CD4-positive, alpha-beta T cell (primary cell): ENCODE measurements at regions not wholly inside any gene's neighbourhood (a gene's known extent, or its start where the extent isn't known, plus 50 kb on each side); places are given as distances from the start of the nearest gene placed in this dataset.

Source experiments
- ATAC-seq: fragments of 200-7000 bp; cut with Tn5 transposase; one replicate; pipeline ENCODE4 v1.10.0; 2022; ENCODE audit warnings: mild to moderate bottlenecking; ENCODE audit not compliant: poor library complexity
- CTCF ChIA-PET: fragments of 350-600 bp; sonication (Branson Sonifier 250); formaldehyde crosslinking; loops from one replicate; lab custom pipeline; 2021; ENCODE audit warnings: antibody characterized with exemption, inconsistent platforms; lab: Charles Lee
- POLR2A ChIA-PET: fragments of 350-600 bp; sonication (Branson Sonifier 250); formaldehyde crosslinking; loops from one replicate; lab custom pipeline; 2021; ENCODE audit warnings: antibody characterized with exemption, inconsistent platforms; lab: Charles Lee
- DNase-seq, 14 experiments: peaks; one replicate each; pipeline ENCODE4 v3.0.0-alpha.2; 2013 to 2020; ENCODE audit warnings: mixed read lengths in 2 of 14
- H3K27ac ChIP-seq, 2 donors: one replicate each; pipeline versions ENCODE4 v1.5.1 to v1.7.0; 2013; ENCODE audit warnings: low read length in 2 of 2, low read depth in 1 of 2, mild to moderate bottlenecking in 1 of 2
- H3K27me3 ChIP-seq, 2 experiments: 1 replicate in 1 of 2; 2 replicates in 1 of 2; pipeline versions ENCODE4 v1.6.1 to v1.7.0; 2013; ENCODE audit warnings: low read length in 2 of 2, control low read depth in 1 of 2, mild to moderate bottlenecking in 1 of 2, moderate library complexity in 1 of 2; ENCODE audit not compliant: insufficient read depth in 2 of 2, control insufficient read depth in 1 of 2
- H3K36me3 ChIP-seq: one replicate; pipeline ENCODE4 v1.6.1; 2013; ENCODE audit warnings: low read length, control low read depth; ENCODE audit not compliant: insufficient read depth
- H3K4me1 ChIP-seq: one replicate; pipeline ENCODE4 v1.6.1; 2013; ENCODE audit warnings: low read length, control low read depth; ENCODE audit not compliant: insufficient read depth
- H3K4me3 ChIP-seq: one replicate; pipeline ENCODE4 v1.5.1; 2013; ENCODE audit warnings: mild to moderate bottlenecking, low read length, moderate library complexity
- H3K9me3 ChIP-seq, 2 experiments: 1 replicate in 1 of 2; 2 replicates in 1 of 2; pipeline versions ENCODE4 v1.6.1 to v1.7.0; 2013; ENCODE audit warnings: low read length in 2 of 2, mild to moderate bottlenecking in 2 of 2, control low read depth in 1 of 2, moderate library complexity in 1 of 2; ENCODE audit not compliant: control insufficient read depth in 1 of 2, insufficient read depth in 1 of 2
- H3K27ac Mint-ChIP-seq: one replicate; pipeline ENCODE4 v1.8.0; 2020; ENCODE audit warnings: mixed read lengths
- H3K27me3 Mint-ChIP-seq: one replicate; pipeline ENCODE4 v1.8.0; 2021; ENCODE audit warnings: mixed read lengths
- H3K36me3 Mint-ChIP-seq: one replicate; pipeline ENCODE4 v1.8.0; 2021; ENCODE audit warnings: low read depth, mixed read lengths
- H3K4me1 Mint-ChIP-seq: one replicate; pipeline ENCODE4 v1.8.0; 2021; ENCODE audit warnings: low read depth, mixed read lengths
- H3K4me3 Mint-ChIP-seq: one replicate; pipeline ENCODE4 v1.8.0; 2020; ENCODE audit warnings: mild to moderate bottlenecking, mixed read lengths
- H3K9me3 Mint-ChIP-seq: one replicate; pipeline ENCODE4 v1.8.0; 2020; ENCODE audit warnings: mixed read lengths
- CTCF ChIP-seq: fragments of 200-600 bp; IDR thresholded peaks from one replicate; pipeline ENCODE4 v1.8.0; 2022; ENCODE audit warnings: antibody characterized with exemption, mild to moderate bottlenecking
- intact Hi-C, 2 experiments: fragments of 100-400 bp; cut with DNase I in 1 of 2; cut with micrococcal nuclease in 1 of 2; formaldehyde crosslinking; loops; one replicate each; pipeline versions ENCODE4 v1.15.1 to v1.9.0; 2023 to 2025; cut with DNase I, micrococcal nuclease

- H3K4me3 Mint-ChIP-seq, result no peak overlapping the region
- Histone ChIP-seq H3K36me3 (no peaks in the 10 kb centered on the region), H3K4me3 (no peak overlapping the region), H3K27ac (no peak overlapping the region), H3K9me3 (no peaks in the 10 kb centered on the region), H3K4me1 (no peaks in the 10 kb centered on the region), H3K27me3 (no peaks in the 10 kb centered on the region)
- TF ChIP-seq CTCF, result no peak
- intact Hi-C loops, result no loop called here
- no peak for ATAC-seq
- H3K9me3 Mint-ChIP-seq, result no peaks in the 10 kb centered on the region
- CTCF ChIA-PET, result no interaction called here
- no peak for DNase-seq
- POLR2A ChIA-PET, result no interaction called here
- H3K36me3 Mint-ChIP-seq, result no peaks in the 10 kb centered on the region
- no peak overlapping the region for H3K27ac Mint-ChIP-seq
- peaks cover 23% of the 10 kb centered on the region for H3K27me3 Mint-ChIP-seq
- H3K4me1 Mint-ChIP-seq, result no peaks in the 10 kb centered on the region
These were observed 74.7 kb downstream of the TTLL2 start for GRCh38 chr6:167399599-167399998.

- intact Hi-C loops, result no loop called here
- H3K27me3 ChIP-seq, result no peaks in the 10 kb centered on the region
- H3K4me3 Mint-ChIP-seq, result no peak overlapping the region
- no peak overlapping the region for H3K27ac Mint-ChIP-seq
- peaks cover 31% of the 10 kb centered on the region for H3K27me3 Mint-ChIP-seq
- ChIA-PET POLR2A (no interaction called here), CTCF (no interaction called here)
- H3K4me3 ChIP-seq, result no peak overlapping the region
- no peaks in the 10 kb centered on the region for H3K4me1 ChIP-seq
- TF ChIP-seq CTCF, result no peak
- no peaks in the 10 kb centered on the region for H3K9me3 ChIP-seq
- no peaks in the 10 kb centered on the region for H3K4me1 Mint-ChIP-seq
- no peaks in the 10 kb centered on the region for H3K36me3 ChIP-seq
- no peak overlapping the region for H3K27ac ChIP-seq
- ATAC-seq (no peak), DNase-seq (no peak)
- H3K9me3 Mint-ChIP-seq, result no peaks in the 10 kb centered on the region
- no peaks in the 10 kb centered on the region for H3K36me3 Mint-ChIP-seq
These were observed 75.7 kb downstream of the TTLL2 start for GRCh38 chr6:167400482-167401138.

GRCh38 chr6:167401525-167402194 lies 76.8 kb downstream of the TTLL2 start:
- peaks cover 36% of the 10 kb centered on the region for H3K27me3 Mint-ChIP-seq
- ChIA-PET CTCF (no interaction called here), POLR2A (no interaction called here)
- no peaks in the 10 kb centered on the region for H3K4me1 Mint-ChIP-seq
- H3K4me3 ChIP-seq, result no peak overlapping the region
- no peaks in the 10 kb centered on the region for H3K36me3 Mint-ChIP-seq
- DNase-seq, result no peak
- no peaks in the 10 kb centered on the region for H3K9me3 Mint-ChIP-seq
- no peaks in the 10 kb centered on the region for H3K27me3 ChIP-seq
- H3K4me1 ChIP-seq, result no peaks in the 10 kb centered on the region
- no peaks in the 10 kb centered on the region for H3K9me3 ChIP-seq
- TF ChIP-seq CTCF, result no peak
- no peak overlapping the region for H3K27ac ChIP-seq
- intact Hi-C loops, result no loop called here
- H3K27ac Mint-ChIP-seq, result no peak overlapping the region
- no peak overlapping the region for H3K4me3 Mint-ChIP-seq
- H3K36me3 ChIP-seq, result no peaks in the 10 kb centered on the region
- no peak for ATAC-seq
